AG20443 (cell line): ENCODE measurements at regions not wholly inside any gene's neighbourhood (a gene's known extent, or its start where the extent isn't known, plus 50 kb on each side); places are given as distances from the start of the nearest gene placed in this dataset.

Experiments
- DNase-seq: peaks from one replicate; pipeline ENCODE4 v3.0.0; 2012; ENCODE audit warnings: low spot score, mixed read lengths

- DNase-seq = peak; percentile 10
Measured at GRCh38 chr6:9404351-9405146, 969.2 kb upstream of the SLC35B3 start.

GRCh38 chr6:9403736-9404135 lies 968.4 kb upstream of the SLC35B3 start:
- no peak for DNase-seq

- DNase-seq = peak; percentile 9
Measured at GRCh38 chr6:9401960-9402359, 966.6 kb upstream of the SLC35B3 start.

GRCh38 chr6:9399916-9400315 lies 964.6 kb upstream of the SLC35B3 start:
- no peak for DNase-seq

GRCh38 chr6:9398767-9399373 lies 963.5 kb upstream of the SLC35B3 start:
- peak; percentile 48 for DNase-seq

GRCh38 chr6:9398071-9398766 lies 962.9 kb upstream of the SLC35B3 start:
- DNase-seq = no peak

GRCh38 chr6:9388596-9388995 lies 953.3 kb upstream of the SLC35B3 start:
- DNase-seq = no peak

- no peak for DNase-seq
Measured at GRCh38 chr6:9380568-9380967, 945.2 kb upstream of the SLC35B3 start.

- no peak for DNase-seq
Measured at GRCh38 chr6:9373308-9373707, 938.0 kb upstream of the SLC35B3 start.

- no peak for DNase-seq
Measured at GRCh38 chr6:9370480-9370879, 935.1 kb upstream of the SLC35B3 start.

- DNase-seq = no peak
Measured at GRCh38 chr6:9365378-9365777, 930.0 kb upstream of the SLC35B3 start.

- DNase-seq = no peak
Measured at GRCh38 chr6:9361749-9362148, 926.4 kb upstream of the SLC35B3 start.

- peak; percentile 9 for DNase-seq
Measured at GRCh38 chr6:9360881-9361280, 925.5 kb upstream of the SLC35B3 start.

GRCh38 chr6:9347608-9348007 lies 912.3 kb upstream of the SLC35B3 start:
- DNase-seq = no peak

- DNase-seq = no peak
Measured at GRCh38 chr6:9346923-9347322, 911.6 kb upstream of the SLC35B3 start.

- no peak for DNase-seq
Measured at GRCh38 chr6:9335431-9335830, 900.1 kb upstream of the SLC35B3 start.

- no peak for DNase-seq
Measured at GRCh38 chr6:9334979-9335378, 899.6 kb upstream of the SLC35B3 start.

GRCh38 chr6:9332241-9332780 lies 897.0 kb upstream of the SLC35B3 start:
- DNase-seq = no peak

GRCh38 chr6:9316831-9317230 lies 881.5 kb upstream of the SLC35B3 start:
- DNase-seq = peak; percentile 30

GRCh38 chr6:9315966-9316650 lies 880.8 kb upstream of the SLC35B3 start:
- no peak for DNase-seq

GRCh38 chr6:9308284-9308683 lies 872.9 kb upstream of the SLC35B3 start:
- no peak for DNase-seq

GRCh38 chr6:9307786-9308185 lies 872.4 kb upstream of the SLC35B3 start:
- DNase-seq = no peak
